ENCODE measurements at regions not wholly inside any gene's neighbourhood (a gene's known extent, or its start where the extent isn't known, plus 50 kb on each side); places are given as distances from the start of the nearest gene placed in this dataset.

DNA sequence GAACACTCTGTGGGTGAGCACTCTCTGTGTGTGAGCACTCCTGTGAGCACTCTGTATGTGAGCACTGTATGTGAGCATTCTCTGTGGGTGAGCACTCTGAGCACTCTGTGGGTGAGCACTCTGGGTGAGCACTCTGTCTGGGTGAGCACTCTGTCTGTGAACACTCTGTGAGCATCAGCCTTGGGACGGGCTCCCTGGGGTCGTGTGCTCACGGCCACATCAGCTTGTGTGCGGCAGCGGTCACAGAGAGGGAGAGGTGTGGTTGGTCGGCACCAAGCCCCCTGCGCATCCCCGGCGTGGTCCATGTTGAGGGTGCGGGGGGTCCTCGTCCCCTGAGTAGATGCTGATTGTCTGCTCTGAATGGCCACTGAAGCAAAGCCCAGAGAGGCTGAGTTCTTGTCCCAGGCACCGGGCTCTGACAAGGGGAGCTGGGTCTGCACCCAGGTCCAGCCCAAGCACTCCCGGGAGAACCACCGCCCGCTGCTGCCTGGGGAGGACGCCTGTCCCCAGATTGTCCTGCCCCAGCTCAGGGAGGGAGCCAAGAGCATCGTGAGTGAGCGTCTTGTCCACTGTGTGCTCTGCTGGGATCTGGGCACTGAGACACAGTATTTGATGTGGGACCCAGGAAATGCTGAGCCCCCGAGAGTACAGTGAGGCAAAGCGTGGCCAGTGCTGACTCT lies 143.7 kb downstream of the DNAJB6 start:
- TF ChIP-seq POLR2A (IDR thresholded peaks at IDR 0.05; ENCODE audit: low read depth, low read length) (no peak), POLR2AphosphoS5 (IDR thresholded peaks at IDR 0.05; ENCODE audit: low read depth, low read length) (no peak)

Measured in GM12892 (cell line).